Lower leg skin (tissue), 4 donors: ENCODE measurements at regions not wholly inside any gene's neighbourhood (a gene's known extent, or its start where the extent isn't known, plus 50 kb on each side); places are given as distances from the start of the nearest gene placed in this dataset.

ENCODE experiments used
- DNase-seq, 2 donors: peaks; one replicate each; pipeline ENCODE4 v3.0.0-alpha.2; 2019; ENCODE audit warnings: low spot score in 2 of 2
- H3K4me3 ChIP-seq: fragments of 200-600 bp; sonication (generic); 2 replicates; pipeline ENCODE4 v1.5.1; 2017; ENCODE audit warnings: mild to moderate bottlenecking, low read depth; ENCODE audit not compliant: poor library complexity, severe bottlenecking
- POLR2A ChIP-seq, 2 donors: fragments of 450-650 bp; IDR thresholded peaks; one replicate each; pipeline ENCODE4 v1.6.1; 2016 to 2017; ENCODE audit warnings: antibody characterized with exemption in 2 of 2, mild to moderate bottlenecking in 1 of 2, moderate library complexity in 1 of 2
- WGBS, 2 donors: methylation state at CpG; one replicate each; pipeline ENCODE4 v1.1.5; 2018; 5-methylcytosine and 5-hydroxymethylcytosine counted together
- intact Hi-C: fragments of 100-400 bp; cut with DNase I; formaldehyde crosslinking; loops from one replicate; pipeline ENCODE4 v1.15.0; 2023; ENCODE audit warnings: low total_unique reads
- TF ChIP-seq, protein P1 (sequence below), 3 donors: fragments of 450-650 bp; IDR thresholded peaks; one replicate each; pipeline ENCODE4 v1.5.1; 2016; ENCODE audit warnings: antibody characterized with exemption in 3 of 3, mild to moderate bottlenecking in 3 of 3, moderate library complexity in 2 of 3

GRCh38 chr4:41408859-41409593 lies 128.9 kb upstream of the LIMCH1 start:
- no peak overlapping the region for H3K4me3 ChIP-seq
- intact Hi-C loops: no loop called here
- DNase-seq: no peak
- TF ChIP-seq POLR2A (IDR thresholded peaks at IDR 0.05): no peak
- TF ChIP-seq, protein P1, sequence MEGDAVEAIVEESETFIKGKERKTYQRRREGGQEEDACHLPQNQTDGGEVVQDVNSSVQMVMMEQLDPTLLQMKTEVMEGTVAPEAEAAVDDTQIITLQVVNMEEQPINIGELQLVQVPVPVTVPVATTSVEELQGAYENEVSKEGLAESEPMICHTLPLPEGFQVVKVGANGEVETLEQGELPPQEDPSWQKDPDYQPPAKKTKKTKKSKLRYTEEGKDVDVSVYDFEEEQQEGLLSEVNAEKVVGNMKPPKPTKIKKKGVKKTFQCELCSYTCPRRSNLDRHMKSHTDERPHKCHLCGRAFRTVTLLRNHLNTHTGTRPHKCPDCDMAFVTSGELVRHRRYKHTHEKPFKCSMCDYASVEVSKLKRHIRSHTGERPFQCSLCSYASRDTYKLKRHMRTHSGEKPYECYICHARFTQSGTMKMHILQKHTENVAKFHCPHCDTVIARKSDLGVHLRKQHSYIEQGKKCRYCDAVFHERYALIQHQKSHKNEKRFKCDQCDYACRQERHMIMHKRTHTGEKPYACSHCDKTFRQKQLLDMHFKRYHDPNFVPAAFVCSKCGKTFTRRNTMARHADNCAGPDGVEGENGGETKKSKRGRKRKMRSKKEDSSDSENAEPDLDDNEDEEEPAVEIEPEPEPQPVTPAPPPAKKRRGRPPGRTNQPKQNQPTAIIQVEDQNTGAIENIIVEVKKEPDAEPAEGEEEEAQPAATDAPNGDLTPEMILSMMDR (IDR thresholded peaks at IDR 0.05): no peak
- WGBS, 2 donors: 53 to 67% methylated on average over 4 of the region's 4 CpGs

GRCh38 chr4:41409594-41409895 lies 128.4 kb upstream of the LIMCH1 start:
- no peak for DNase-seq
- WGBS, 2 donors: 80 to 81% methylated on average over 2 of the region's 2 CpGs
- intact Hi-C loops: no loop called here
- H3K4me3 ChIP-seq: no peak overlapping the region
- TF ChIP-seq POLR2A (IDR thresholded peaks at IDR 0.05): no peak
- TF ChIP-seq, protein P1 (IDR thresholded peaks at IDR 0.05): no peak

- 92 to 93% methylated on average over 3 of the region's 3 CpGs for WGBS, 2 donors
- TF ChIP-seq POLR2A (IDR thresholded peaks at IDR 0.05): no peak
- TF ChIP-seq, protein P1 (IDR thresholded peaks at IDR 0.05): no peak
- no peak overlapping the region for H3K4me3 ChIP-seq
- intact Hi-C loops: no loop called here
- DNase-seq: no peak
These were observed 127.9 kb upstream of the LIMCH1 start for GRCh38 chr4:41410049-41410448.

- intact Hi-C loops: no loop called here
- TF ChIP-seq POLR2A (IDR thresholded peaks at IDR 0.05): no peak
- TF ChIP-seq, protein P1 (IDR thresholded peaks at IDR 0.05): no peak
- 65 to 79% methylated on average over 8 of the region's 8 CpGs for WGBS, 2 donors
- H3K4me3 ChIP-seq: no peak overlapping the region
- no peak for DNase-seq
These were observed 124.1 kb upstream of the LIMCH1 start for GRCh38 chr4:41413670-41414411.

- H3K4me3 ChIP-seq: no peak overlapping the region
- intact Hi-C loops: no loop called here
- TF ChIP-seq, protein P1 (IDR thresholded peaks at IDR 0.05): no peak
- TF ChIP-seq POLR2A (IDR thresholded peaks at IDR 0.05): no peak
- WGBS, 2 donors: 64 to 71% methylated on average over 7 of the region's 7 CpGs
- no peak for DNase-seq
These were observed 123.6 kb upstream of the LIMCH1 start for GRCh38 chr4:41414412-41414779.
